ENCODE measurements at regions not wholly inside any gene's neighbourhood (a gene's known extent, or its start where the extent isn't known, plus 50 kb on each side); places are given as distances from the start of the nearest gene placed in this dataset.

DNA sequence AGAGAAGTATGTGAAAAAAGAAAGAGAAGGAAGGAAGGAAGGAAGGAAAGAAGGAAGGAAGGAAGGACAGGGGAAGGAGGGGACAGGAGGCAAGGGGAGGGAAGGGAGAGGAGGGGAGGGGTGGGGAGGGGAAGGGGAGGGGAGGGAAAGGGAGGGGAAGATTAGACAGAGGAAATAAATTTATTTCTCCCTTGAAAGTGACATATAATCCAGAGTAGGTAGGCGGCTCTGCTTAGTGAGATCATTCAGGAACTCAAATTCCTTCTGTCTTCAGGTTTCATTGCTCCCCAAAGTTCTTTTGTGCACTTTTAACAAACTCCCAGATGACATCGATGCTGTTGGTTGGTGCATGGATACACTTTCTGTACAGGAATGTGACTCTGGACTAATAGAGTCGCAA is 594.7 kb upstream of the STEAP1 start:
- TF ChIP-seq, protein P1, sequence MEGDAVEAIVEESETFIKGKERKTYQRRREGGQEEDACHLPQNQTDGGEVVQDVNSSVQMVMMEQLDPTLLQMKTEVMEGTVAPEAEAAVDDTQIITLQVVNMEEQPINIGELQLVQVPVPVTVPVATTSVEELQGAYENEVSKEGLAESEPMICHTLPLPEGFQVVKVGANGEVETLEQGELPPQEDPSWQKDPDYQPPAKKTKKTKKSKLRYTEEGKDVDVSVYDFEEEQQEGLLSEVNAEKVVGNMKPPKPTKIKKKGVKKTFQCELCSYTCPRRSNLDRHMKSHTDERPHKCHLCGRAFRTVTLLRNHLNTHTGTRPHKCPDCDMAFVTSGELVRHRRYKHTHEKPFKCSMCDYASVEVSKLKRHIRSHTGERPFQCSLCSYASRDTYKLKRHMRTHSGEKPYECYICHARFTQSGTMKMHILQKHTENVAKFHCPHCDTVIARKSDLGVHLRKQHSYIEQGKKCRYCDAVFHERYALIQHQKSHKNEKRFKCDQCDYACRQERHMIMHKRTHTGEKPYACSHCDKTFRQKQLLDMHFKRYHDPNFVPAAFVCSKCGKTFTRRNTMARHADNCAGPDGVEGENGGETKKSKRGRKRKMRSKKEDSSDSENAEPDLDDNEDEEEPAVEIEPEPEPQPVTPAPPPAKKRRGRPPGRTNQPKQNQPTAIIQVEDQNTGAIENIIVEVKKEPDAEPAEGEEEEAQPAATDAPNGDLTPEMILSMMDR (IDR thresholded peaks at IDR 0.05): no peak

DNA sequence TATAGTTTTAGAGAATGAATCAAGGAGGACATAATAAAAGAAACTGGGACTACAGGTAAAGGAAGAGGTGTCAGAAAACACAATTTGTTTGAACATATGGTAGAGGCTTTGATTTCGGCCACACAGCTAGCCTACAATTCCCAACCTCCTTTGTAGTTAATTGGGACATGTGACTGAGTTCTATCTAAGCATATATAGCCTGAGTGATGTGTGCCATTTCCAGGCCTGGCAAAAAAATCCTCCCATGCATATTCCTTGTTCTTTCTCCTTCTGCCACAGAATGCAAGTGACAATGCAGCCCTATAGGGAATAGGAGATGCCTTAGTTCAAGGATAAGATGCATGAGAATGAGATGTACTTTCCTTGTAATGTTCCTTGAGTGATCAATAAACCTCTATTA is 590.7 kb upstream of the STEAP1 start:
- TF ChIP-seq, protein P1 (IDR thresholded peaks at IDR 0.05): no peak

DNA sequence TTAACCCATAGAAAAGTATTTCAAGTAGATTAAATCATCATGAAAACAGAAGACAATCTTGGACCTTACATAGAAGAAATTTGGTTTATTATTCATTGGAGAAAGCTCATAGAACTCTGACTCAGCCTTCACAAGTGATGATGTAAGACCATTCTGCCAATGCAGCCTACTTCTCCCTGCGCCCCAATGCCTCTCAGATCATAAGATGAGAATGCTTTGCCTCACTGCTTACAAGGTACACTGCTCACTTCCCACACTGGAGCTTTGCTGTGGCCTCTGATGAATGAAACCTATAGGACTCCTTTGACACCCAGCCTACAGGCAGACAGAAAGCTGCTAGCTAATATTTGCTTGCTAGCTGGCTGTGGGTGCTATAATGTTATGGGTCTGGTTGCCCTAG is 569.4 kb upstream of the STEAP1 start:
- TF ChIP-seq, protein P1 (IDR thresholded peaks at IDR 0.05): no peak

DNA sequence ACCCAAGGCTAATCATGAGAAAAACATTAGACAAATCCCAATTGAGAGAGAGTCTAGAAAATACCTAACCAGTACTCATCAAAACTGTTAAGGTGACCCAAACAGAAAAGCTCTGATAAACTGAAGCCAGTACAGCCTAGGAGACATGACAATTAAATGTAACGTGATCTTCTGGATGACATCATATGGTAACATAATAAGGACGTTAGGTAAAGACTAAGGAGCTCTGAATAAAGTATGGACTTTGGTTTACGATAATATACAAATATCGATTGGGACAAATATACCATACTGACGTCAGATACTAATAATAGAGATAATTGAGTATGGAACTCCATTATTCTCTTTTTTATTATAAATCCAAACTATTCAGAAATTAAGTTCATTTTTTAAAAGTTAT is 561.1 kb upstream of the STEAP1 start:
- TF ChIP-seq, protein P1 (IDR thresholded peaks at IDR 0.05): no peak

DNA sequence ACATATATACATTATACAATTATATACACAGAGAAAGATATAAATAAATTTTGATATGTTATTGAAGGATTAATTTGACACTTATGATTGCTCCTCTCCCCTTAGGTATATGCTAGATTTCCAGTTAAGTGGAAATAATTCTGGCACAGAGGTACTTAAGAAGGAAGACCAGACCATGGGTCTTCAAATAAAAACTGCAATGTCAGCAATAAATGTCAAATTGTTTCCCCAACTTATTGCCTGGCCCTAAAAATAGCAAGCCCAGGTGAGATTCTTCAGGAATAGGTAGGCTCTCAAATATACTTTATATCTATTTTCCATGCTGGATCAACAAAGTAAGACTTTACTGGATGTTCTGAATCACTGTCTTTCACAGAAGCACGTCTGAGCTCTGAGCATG is 551.3 kb upstream of the STEAP1 start:
- TF ChIP-seq, protein P1 (IDR thresholded peaks at IDR 0.05): no peak

DNA sequence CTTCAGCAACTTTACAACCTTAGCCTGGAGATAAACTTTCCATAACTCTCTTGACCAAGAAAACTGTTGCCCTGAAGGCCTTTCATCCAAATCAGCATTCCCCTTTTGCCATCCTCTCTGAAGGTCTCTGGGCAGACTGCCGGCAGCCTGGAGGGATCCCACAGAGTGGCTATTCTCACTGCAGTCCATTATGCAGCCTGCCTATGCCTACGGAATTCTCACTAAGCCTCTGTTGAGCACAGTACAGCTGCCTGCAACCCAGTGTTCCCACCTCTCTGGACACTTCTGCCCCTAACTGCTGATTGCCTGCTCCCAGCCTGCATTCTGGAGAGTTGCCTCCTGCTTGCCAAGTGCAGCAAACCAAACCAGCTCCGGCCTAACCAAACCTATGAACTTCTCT is 548.9 kb upstream of the STEAP1 start:
- TF ChIP-seq, protein P1 (IDR thresholded peaks at IDR 0.05): no peak

DNA sequence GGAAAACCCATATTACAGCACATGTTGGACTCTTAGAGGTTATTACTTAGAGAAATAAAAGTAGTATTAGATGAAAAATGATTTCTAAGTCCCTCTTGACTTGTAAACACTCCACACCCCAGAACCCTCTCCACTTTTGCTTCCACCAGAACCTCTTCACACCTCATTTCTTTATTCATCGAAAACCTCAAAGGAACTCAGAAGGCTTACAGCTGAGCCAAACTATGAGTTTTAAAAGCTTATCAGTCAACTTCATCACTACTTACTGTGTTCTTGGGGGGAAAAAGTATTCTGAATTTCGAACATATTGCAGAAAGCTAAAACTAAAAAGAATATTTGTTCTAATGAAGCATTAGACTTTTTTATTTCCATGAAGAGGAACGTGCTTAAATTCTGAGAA is 547.8 kb upstream of the STEAP1 start:
- TF ChIP-seq, protein P1 (IDR thresholded peaks at IDR 0.05): no peak

DNA sequence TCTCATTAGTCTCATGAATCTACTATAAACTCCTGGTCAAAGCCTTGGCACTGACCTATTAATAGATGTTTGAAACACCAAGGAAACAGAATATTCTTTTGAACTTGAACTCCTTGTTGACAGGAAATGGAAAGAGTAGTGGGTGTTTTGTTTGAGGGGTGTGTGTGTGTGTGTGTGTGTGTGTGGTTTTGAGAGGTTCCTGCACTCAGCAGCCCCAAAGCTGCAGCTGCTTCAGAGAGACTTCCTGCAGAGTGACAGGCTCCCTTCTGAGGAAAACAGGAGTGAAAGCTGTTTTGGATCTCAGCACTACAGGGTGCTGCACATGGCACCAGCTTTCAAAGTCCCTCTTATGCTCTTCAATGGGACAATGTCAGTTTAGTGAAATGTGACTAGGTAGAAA is 546.5 kb upstream of the STEAP1 start:
- TF ChIP-seq, protein P1 (IDR thresholded peaks at IDR 0.05): no peak

Data from LNCAP (cell line).